ENCODE measurements at regions not wholly inside any gene's neighbourhood (a gene's known extent, or its start where the extent isn't known, plus 50 kb on each side); places are given as distances from the start of the nearest gene placed in this dataset.

DNA sequence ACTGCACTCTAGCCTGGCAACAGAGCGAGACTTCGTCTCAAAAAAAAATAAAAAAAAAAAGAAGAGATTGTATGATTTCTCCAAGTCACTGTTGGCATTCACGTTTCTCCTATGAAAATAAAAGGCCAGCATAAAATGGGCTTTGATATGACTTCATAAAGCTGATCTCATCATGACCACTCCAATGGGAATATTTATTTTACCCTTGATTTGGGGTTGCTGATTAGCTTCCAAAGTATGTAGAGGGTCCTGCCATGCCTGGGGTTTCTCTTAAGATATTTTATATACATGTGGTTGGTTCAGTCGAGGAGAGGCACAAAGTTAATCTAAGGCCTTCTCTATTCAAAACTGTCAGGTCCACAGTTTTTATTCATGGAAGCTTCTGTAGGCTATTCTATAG lies 247.0 kb upstream of the TNC start:
- no peak for DNase-seq (ENCODE audit: low spot score)

- DNase-seq (ENCODE audit: low spot score), result no peak
Observed at GRCh38 chr9:115367321-115367720, 249.4 kb upstream of the TNC start.

GRCh38 chr9:115367780-115368525 lies 250.0 kb upstream of the TNC start:
- DNase-seq (ENCODE audit: low spot score), result no peak

GRCh38 chr9:115369322-115369957 lies 251.5 kb upstream of the TNC start:
- no peak for DNase-seq (ENCODE audit: low spot score)

DNA sequence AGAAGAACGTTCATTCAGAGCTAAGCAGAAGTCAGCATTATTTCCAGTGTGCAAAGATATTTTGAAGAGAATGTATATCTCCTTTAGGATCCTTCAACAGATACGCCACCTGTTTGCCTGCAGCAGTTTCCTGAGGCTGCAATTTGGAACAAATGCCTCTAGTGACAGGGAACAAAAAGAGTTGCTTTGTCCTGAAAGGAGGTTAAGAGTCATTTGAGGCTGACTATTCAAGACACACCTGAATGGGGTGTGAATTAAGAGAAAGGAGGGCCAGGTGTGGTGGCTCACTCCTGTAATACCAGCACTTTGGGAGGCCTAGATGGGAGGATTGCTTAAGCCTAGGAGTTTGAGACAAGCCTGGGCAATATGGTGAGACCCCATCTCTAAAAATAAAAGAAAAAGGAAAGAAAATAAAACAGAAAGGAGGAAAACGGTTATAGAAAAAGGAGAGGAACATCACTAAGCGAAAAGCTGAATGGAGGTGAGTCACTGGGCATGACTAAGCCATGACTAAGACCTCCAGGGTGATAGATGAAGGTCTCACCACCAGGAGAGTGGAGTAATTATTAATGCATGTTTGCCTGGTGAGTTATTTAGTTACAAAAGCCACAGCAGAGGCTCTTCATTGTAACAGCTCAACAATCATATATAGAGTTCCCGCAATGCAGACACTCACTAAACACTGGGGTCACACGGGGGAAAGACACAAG lies 255.2 kb upstream of the TNC start:
- DNase-seq (ENCODE audit: low spot score), result no peak

GRCh38 chr9:115373710-115374045 lies 255.7 kb upstream of the TNC start:
- no peak for DNase-seq (ENCODE audit: low spot score)

DNA sequence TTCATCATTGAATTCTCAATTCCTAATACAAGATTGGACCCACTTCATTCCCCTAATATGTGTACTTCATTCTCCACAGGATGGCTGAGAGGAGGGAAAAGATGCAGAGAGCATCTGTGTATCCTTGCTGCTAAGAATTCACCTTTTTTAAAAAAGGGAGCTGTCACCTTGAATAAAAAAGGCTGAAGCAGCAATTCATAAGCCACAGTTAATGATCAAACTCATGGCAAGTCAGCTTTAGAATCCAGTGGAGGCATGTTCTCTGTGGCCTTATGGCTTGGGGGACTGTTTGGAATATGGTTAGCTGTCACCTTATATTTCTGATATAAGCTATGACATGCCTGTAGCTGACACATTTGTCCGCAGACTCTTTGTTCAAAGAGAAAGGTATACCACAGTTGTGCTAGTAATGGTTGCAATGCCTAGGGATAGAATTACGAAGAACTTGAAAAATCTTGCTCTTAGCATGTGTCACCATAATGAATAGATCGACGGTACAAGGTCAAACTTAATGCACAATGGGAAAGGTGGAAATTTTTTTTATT lies 256.8 kb upstream of the TNC start:
- DNase-seq (ENCODE audit: low spot score), result no peak

DNA sequence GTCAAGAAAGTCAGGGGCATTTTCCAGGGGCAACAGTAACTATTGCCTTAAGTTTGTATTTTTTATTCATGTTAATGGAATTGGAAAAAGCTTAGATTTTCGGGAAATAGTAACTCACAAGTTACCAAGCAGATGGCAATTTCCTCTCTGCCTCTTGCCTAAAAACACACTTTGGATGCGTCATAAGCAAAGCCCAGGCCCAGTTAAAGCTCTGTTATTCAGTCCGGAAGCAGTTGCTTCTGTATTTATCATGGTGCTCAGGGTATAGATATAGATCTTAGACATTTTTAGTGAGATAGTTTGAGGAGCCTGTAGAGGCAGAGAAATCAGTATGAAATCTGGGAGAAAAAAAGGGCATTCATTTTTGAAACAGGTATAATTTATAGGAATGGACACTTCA lies 260.3 kb upstream of the TNC start:
- DNase-seq (ENCODE audit: low spot score), result no peak

DNA sequence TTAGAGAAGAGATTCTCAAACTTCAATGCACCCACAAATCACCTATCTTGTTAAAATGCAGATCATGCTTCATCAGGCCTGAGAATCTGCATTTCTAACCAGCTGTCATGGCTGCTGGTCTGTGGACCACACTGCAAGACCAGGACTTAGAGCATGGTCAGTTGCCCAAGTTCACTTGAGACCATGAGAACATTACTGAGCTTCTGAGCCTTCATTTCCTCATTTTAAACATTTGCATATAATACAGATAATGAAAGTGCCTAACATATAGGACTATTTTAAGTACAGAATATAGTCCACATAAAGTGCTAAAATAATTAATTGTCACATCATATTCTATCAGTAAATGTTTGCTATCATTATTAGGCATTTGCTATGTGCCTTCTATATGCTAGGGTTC lies 260.8 kb upstream of the TNC start:
- DNase-seq (ENCODE audit: low spot score), result no peak

GRCh38 chr9:115379719-115380118 lies 261.8 kb upstream of the TNC start:
- DNase-seq (ENCODE audit: low spot score), result no peak

GRCh38 chr9:115382865-115383264 lies 264.9 kb upstream of the TNC start:
- no peak for DNase-seq (ENCODE audit: low spot score)

- DNase-seq (ENCODE audit: low spot score), result peak; percentile 64
Observed at GRCh38 chr9:115385383-115386122, 267.6 kb upstream of the TNC start.

- no peak for DNase-seq (ENCODE audit: low spot score)
Observed at GRCh38 chr9:115386963-115387770, 269.2 kb upstream of the TNC start.

GRCh38 chr9:115391168-115391825 lies 273.3 kb upstream of the TNC start:
- DNase-seq (ENCODE audit: low spot score), result no peak

GRCh38 chr9:115393976-115394775 lies 276.2 kb upstream of the TNC start:
- DNase-seq (ENCODE audit: low spot score), result no peak

DNA sequence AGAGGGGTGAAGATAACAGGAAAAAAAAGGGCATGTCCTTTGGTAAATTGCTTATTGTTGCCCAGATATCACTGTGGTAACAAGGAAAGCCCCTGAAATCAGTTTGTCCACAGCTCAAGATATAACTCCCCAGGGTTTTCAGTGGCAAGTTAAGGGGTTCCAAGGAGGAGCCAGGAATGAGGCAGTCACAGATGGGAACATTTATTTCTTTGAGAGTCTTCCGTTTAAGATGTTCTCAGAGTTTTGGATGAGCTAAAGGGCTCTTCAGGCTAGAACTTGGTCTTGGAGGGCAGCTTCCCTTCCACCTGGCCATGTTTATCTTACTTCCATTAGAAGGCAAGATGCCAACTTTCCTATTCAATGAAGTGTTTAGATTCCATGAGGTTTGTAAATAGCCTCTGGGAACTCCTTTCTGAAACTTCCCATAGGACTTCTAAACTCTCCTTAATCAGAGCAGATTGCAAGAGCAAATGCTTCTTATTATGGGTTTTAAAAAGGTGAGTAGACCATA lies 277.6 kb upstream of the TNC start:
- no peak for DNase-seq (ENCODE audit: low spot score)

DNA sequence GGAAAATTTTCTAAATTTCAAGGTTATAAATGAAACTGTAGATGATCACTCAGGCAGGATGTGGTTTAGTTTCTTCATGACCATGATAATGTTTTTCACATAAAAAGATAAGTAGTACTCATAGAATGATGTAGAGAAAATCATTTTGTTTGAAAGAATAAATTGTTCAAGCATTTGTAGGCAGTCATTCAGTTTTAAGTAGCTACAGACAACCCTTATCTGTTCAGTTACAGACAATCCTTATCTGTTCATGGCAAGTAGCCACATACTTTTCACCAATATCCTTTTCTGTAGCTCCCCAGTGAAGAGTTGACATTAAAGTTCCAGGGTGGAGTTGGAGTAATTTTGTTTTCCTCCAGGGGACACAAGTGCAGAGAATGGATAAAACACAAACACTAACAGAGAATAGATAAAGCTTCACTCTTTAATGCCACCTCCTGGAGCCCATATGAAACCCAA lies 278.1 kb upstream of the TNC start:
- no peak for DNase-seq (ENCODE audit: low spot score)

DNA sequence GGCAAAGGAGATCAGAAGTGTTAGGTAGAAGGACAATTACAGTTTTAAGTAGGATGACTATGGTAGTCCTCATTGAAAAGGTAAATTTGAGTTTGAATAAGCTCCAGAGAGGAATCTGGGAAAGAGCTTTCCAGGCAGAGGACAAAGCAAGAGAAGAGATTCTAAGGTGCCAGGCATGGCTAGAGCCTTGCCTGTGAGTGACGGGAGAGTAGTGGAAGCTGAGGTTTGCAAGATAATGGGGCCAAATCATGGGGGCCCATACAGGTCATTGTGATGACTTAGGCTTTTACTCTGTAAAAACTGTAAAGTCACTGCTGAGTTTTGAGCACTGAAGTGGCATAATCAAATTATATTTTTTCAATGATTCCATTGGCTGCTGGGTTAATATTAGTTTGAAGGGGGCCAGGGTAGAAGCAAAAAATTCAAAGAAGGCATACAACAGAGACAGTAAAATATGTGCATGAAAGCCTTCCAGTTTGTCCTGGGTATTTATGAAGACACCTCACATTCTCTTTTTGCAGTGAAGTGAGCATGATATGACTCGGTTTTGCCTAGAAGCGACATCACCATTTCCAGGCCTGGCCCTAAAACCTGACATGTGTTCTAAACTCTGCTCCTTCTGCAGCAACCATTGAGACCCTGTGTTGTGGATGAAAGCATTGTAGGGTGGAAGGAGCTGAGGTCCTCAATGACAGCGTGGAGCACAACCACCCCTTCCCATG lies 279.8 kb upstream of the TNC start:
- no peak for DNase-seq (ENCODE audit: low spot score)

DNA sequence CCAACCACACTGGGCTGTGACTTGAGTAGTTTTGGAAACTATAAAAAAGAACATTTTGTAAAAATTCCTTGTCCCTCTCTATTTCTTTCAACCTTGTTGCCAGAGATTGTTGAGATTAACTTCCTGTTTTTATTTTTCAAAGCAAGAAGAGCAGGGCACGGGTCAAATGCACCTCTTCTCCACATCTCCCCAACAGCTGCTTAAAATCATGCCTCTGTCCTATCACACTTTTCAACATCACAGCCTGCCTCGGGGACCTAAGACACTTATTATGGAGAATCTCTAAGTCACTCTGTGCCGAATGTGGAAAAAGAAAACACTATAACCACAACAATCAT lies 280.3 kb upstream of the TNC start:
- DNase-seq (ENCODE audit: low spot score), result no peak

Data from SK-N-DZ (cell line).